Spleen (tissue), 11 donors: ENCODE measurements at regions not wholly inside any gene's neighbourhood (a gene's known extent, or its start where the extent isn't known, plus 50 kb on each side); places are given as distances from the start of the nearest gene placed in this dataset.

Experiments
- DNase-seq: peaks from one replicate; pipeline ENCODE4 v3.0.0-alpha.2; 2020
- H3K27ac ChIP-seq, 8 donors: fragments of 200-600 bp; sonication (generic) in 7 of 8; 1 replicate in 4 of 8; 2 replicates in 4 of 8; pipeline versions ENCODE4 v1.5.0 to v1.8.0; 2016 to 2021; ENCODE audit warnings: inconsistent platforms in 4 of 8, mild to moderate bottlenecking in 4 of 8, moderate library complexity in 1 of 8
- H3K27me3 ChIP-seq, 7 donors: fragments of 200-600 bp; sonication (generic) in 6 of 7; replicated peaks in 1 of 7; 1 replicate in 4 of 7; 2 replicates in 3 of 7; pipeline versions ENCODE4 v1.5.0 to v1.8.0; 2016 to 2021; ENCODE audit warnings: inconsistent platforms in 3 of 7, mild to moderate bottlenecking in 1 of 7
- H3K36me3 ChIP-seq, 6 donors: fragments of 200-600 bp; sonication (generic) in 5 of 6; 1 replicate in 4 of 6; 2 replicates in 2 of 6; pipeline versions ENCODE4 v1.5.0 to v1.8.0; 2016 to 2021; ENCODE audit warnings: inconsistent platforms in 2 of 6
- H3K4me1 ChIP-seq, 6 donors: fragments of 200-600 bp; sonication (generic) in 5 of 6; 1 replicate in 3 of 6; 2 replicates in 3 of 6; pipeline versions ENCODE4 v1.5.0 to v1.8.0; 2016 to 2021; ENCODE audit warnings: inconsistent platforms in 3 of 6
- H3K4me3 ChIP-seq, 8 donors: fragments of 200-600 bp; sonication (generic) in 7 of 8; 1 replicate in 4 of 8; 2 replicates in 4 of 8; pipeline versions ENCODE4 v1.5.0 to v1.8.0; 2016 to 2021; ENCODE audit warnings: inconsistent platforms in 4 of 8, mild to moderate bottlenecking in 4 of 8, moderate library complexity in 2 of 8
- H3K9me3 ChIP-seq, 8 donors: fragments of 200-600 bp; sonication (generic) in 7 of 8; 1 replicate in 4 of 8; 2 replicates in 4 of 8; pipeline versions ENCODE4 v1.5.0 to v1.8.0; 2016 to 2021; ENCODE audit warnings: inconsistent platforms in 4 of 8
- POLR2A ChIP-seq, 3 donors: fragments of 450-650 bp; IDR thresholded peaks; one replicate each; pipeline ENCODE4 v1.5.1; 2017; ENCODE audit warnings: antibody characterized with exemption in 3 of 3, mild to moderate bottlenecking in 1 of 3
- POLR2AphosphoS5 ChIP-seq, 3 donors: sonication (generic); formaldehyde crosslinking; IDR thresholded peaks; one replicate each; pipeline ENCODE4 v1.5.1; 2017; ENCODE audit warnings: antibody characterized with exemption in 3 of 3
- WGBS, 5 donors: extraction: QIAGEN DNeasy Blood & Tissue Kit in 3 of 5; methylation state at CpG; one replicate each; pipeline versions ENCODE4 v1.1.5 to v1.1.7; 2013 to 2018; 5-methylcytosine and 5-hydroxymethylcytosine counted together
- intact Hi-C: fragments of 100-400 bp; cut with DNase I; formaldehyde crosslinking; loops from one replicate; pipeline ENCODE4 v1.15.0; 2023; ENCODE audit warnings: low total_unique reads
- TF ChIP-seq, protein P1 (sequence below), 11 experiments: fragments of 200-600 bp in 7 of 11; fragments of 450-650 bp in 4 of 11; sonication (generic) in 4 of 11; IDR thresholded peaks in 8 of 11; conservative IDR thresholded peaks in 3 of 11; 1 replicate in 7 of 11; 2 replicates in 4 of 11; pipeline versions ENCODE4 v1.4.0 to v1.8.0; 2016 to 2021; ENCODE audit warnings: antibody characterized with exemption in 11 of 11, inconsistent platforms in 4 of 11, mild to moderate bottlenecking in 1 of 11
- donor health status: healthy with polysubstance abuse.
- donor health status: DM: no; HTN: no; CAD: no; lungs with moderate emphysema.
- donor health status: DM: no; HTN: no; CAD: no.
- donor health status: Bipolar disorder and iron deficiency.
- donor health status: healthy.
- donor health status: DM: no; HTN: no; CAD: no.
- donor health status: DM: yes; HTN: yes; CAD: no.

GRCh38 chr10:113982769-113983168 lies 60.9 kb upstream of the ADRB1 start:
- no peak for DNase-seq
- Histone ChIP-seq H3K9me3 (peaks cover 0 to 9% (median 0%) of the 10 kb centered on the region in 8 donors), H3K4me1 (peaks cover 0 to 20% (median 11%) of the 10 kb centered on the region in 6 donors), H3K27me3 (no peaks in the 10 kb centered on the region), H3K36me3 (no peaks in the 10 kb centered on the region), H3K27ac (no peak overlapping the region), H3K4me3 (no peak overlapping the region)
- intact Hi-C loops = no loop called here
- 35 to 53% (median 41%) methylated on average over 4 of the region's 4 CpGs for WGBS, 5 donors
- TF ChIP-seq, protein P1, sequence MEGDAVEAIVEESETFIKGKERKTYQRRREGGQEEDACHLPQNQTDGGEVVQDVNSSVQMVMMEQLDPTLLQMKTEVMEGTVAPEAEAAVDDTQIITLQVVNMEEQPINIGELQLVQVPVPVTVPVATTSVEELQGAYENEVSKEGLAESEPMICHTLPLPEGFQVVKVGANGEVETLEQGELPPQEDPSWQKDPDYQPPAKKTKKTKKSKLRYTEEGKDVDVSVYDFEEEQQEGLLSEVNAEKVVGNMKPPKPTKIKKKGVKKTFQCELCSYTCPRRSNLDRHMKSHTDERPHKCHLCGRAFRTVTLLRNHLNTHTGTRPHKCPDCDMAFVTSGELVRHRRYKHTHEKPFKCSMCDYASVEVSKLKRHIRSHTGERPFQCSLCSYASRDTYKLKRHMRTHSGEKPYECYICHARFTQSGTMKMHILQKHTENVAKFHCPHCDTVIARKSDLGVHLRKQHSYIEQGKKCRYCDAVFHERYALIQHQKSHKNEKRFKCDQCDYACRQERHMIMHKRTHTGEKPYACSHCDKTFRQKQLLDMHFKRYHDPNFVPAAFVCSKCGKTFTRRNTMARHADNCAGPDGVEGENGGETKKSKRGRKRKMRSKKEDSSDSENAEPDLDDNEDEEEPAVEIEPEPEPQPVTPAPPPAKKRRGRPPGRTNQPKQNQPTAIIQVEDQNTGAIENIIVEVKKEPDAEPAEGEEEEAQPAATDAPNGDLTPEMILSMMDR (IDR thresholded peaks at IDR 0.05 in 8 of 11, conservative IDR thresholded peaks at IDR 0.05 in 3 of 11) = no peak
- TF ChIP-seq POLR2A (IDR thresholded peaks at IDR 0.05) = no peak
- no peak for TF ChIP-seq POLR2AphosphoS5 (IDR thresholded peaks at IDR 0.05)

DNA sequence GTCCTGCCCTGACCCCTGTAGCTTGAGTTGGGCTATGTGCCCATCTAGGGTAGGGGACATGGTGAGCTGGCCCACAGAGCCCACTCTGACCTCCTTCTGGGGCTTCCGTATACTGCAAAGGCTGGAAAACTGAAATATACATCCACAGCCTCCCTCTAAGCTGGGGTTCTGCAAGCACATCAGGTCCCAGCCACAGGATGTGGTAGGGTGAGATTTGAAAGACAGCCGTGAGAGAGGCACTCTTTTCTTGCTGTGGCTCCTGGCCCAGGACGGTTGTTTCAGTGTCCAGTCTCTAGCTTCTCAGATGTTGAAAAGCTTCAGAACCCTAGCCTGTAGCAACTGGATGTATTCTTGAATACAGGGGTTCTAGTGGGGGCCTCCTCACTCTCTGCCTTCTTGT lies 60.1 kb upstream of the ADRB1 start:
- H3K4me3 ChIP-seq = no peak overlapping the region
- H3K27ac ChIP-seq = no peak overlapping the region
- no peaks in the 10 kb centered on the region for H3K27me3 ChIP-seq
- TF ChIP-seq, protein P1 (IDR thresholded peaks at IDR 0.05 in 8 of 11, conservative IDR thresholded peaks at IDR 0.05 in 3 of 11) = no peak
- no peak for TF ChIP-seq POLR2AphosphoS5 (IDR thresholded peaks at IDR 0.05)
- TF ChIP-seq POLR2A (IDR thresholded peaks at IDR 0.05) = no peak
- peaks cover 0 to 20% (median 11%) of the 10 kb centered on the region in 6 donors for H3K4me1 ChIP-seq
- peaks cover 0 to 9% (median 0%) of the 10 kb centered on the region in 8 donors for H3K9me3 ChIP-seq
- WGBS, 5 donors = 44 to 64% (median 64%) methylated on average over 3 of the region's 3 CpGs
- no peak for DNase-seq
- no peaks in the 10 kb centered on the region for H3K36me3 ChIP-seq
- intact Hi-C loops = no loop called here

- DNase-seq = no peak
- Histone ChIP-seq H3K4me3 (no peak overlapping the region), H3K36me3 (no peaks in the 10 kb centered on the region), H3K27me3 (no peaks in the 10 kb centered on the region), H3K9me3 (peaks cover 0 to 9% (median 0%) of the 10 kb centered on the region in 8 donors), H3K27ac (no peak overlapping the region), H3K4me1 (peaks cover 0 to 20% (median 11%) of the 10 kb centered on the region in 6 donors)
- no peak for TF ChIP-seq POLR2AphosphoS5 (IDR thresholded peaks at IDR 0.05)
- no peak for TF ChIP-seq POLR2A (IDR thresholded peaks at IDR 0.05)
- intact Hi-C loops = no loop called here
- 89 to 92% (median 90%) methylated on average over 5 of the region's 5 CpGs for WGBS, 5 donors
Observed at GRCh38 chr10:113985297-113985844, 58.3 kb upstream of the ADRB1 start.

- 86 to 98% (median 95%) methylated on average over 6 of the region's 6 CpGs for WGBS, 5 donors
- H3K4me1 ChIP-seq = peaks cover 0 to 20% (median 11%) of the 10 kb centered on the region in 6 donors
- H3K36me3 ChIP-seq = no peaks in the 10 kb centered on the region
- no peaks in the 10 kb centered on the region for H3K27me3 ChIP-seq
- DNase-seq = no peak
- TF ChIP-seq, protein P1 (IDR thresholded peaks at IDR 0.05 in 8 of 11, conservative IDR thresholded peaks at IDR 0.05 in 3 of 11) = no peak
- TF ChIP-seq POLR2AphosphoS5 (IDR thresholded peaks at IDR 0.05) (no peak), POLR2A (IDR thresholded peaks at IDR 0.05) (no peak)
- H3K27ac ChIP-seq = no peak overlapping the region
- H3K9me3 ChIP-seq = peaks cover 0 to 9% (median 0%) of the 10 kb centered on the region in 8 donors
- intact Hi-C loops = no loop called here
- no peak overlapping the region for H3K4me3 ChIP-seq
Observed at GRCh38 chr10:113986316-113986715, 57.4 kb upstream of the ADRB1 start.
